Ascending aorta (tissue), 2 donors: ENCODE measurements at regions not wholly inside any gene's neighbourhood (a gene's known extent, or its start where the extent isn't known, plus 50 kb on each side); places are given as distances from the start of the nearest gene placed in this dataset.

Experiments used
- DNase-seq, 2 donors: peaks; one replicate each; pipeline ENCODE4 v3.0.0-alpha.2; 2019; ENCODE audit warnings: low spot score in 2 of 2
- H3K27ac ChIP-seq, 2 donors: fragments of 200-600 bp; sonication (generic); one replicate each; pipeline ENCODE4 v1.5.1; 2016 to 2017; ENCODE audit warnings: mild to moderate bottlenecking in 1 of 2
- H3K27me3 ChIP-seq: fragments of 200-600 bp; sonication (generic); one replicate; pipeline ENCODE4 v1.5.1; 2017
- H3K36me3 ChIP-seq, 2 donors: fragments of 200-600 bp; sonication (generic); one replicate each; pipeline ENCODE4 v1.5.1; 2016
- H3K4me1 ChIP-seq, 2 donors: fragments of 200-600 bp; sonication (generic); one replicate each; pipeline ENCODE4 v1.5.1; 2016 to 2017; ENCODE audit warnings: mild to moderate bottlenecking in 1 of 2
- H3K4me3 ChIP-seq, 2 donors: fragments of 200-600 bp; sonication (generic); one replicate each; pipeline ENCODE4 v1.5.1; 2016 to 2017; ENCODE audit warnings: mild to moderate bottlenecking in 1 of 2
- H3K9me3 ChIP-seq, 2 donors: fragments of 200-600 bp; sonication (generic); one replicate each; pipeline ENCODE4 v1.5.1; 2016
- CTCF ChIP-seq, 3 experiments: fragments of 200-600 bp in 2 of 3; fragments of 450-650 bp in 1 of 3; sonication (generic) in 2 of 3; IDR thresholded peaks; one replicate each; pipeline ENCODE4 v1.5.1; 2016 to 2019; ENCODE audit warnings: antibody characterized with exemption in 3 of 3, mild to moderate bottlenecking in 1 of 3, moderate library complexity in 1 of 3
- intact Hi-C: fragments of 100-400 bp; cut with DNase I; formaldehyde crosslinking; loops from one replicate; pipeline ENCODE4 v1.15.1; 2023

GRCh38 chr2:152874955-152875354 lies 156.5 kb downstream of the ARL6IP6 start:
- TF ChIP-seq CTCF (IDR thresholded peaks at IDR 0.05): no peak
- no peak for DNase-seq
- Histone ChIP-seq H3K27me3 (no peaks in the 10 kb centered on the region), H3K4me1 (no peaks in the 10 kb centered on the region), H3K36me3 (no peaks in the 10 kb centered on the region), H3K9me3 (no peaks in the 10 kb centered on the region), H3K27ac (no peak overlapping the region), H3K4me3 (no peak overlapping the region)
- intact Hi-C loops: no loop called here

GRCh38 chr2:152870239-152870638 lies 151.8 kb downstream of the ARL6IP6 start:
- TF ChIP-seq CTCF (IDR thresholded peaks at IDR 0.05): no peak
- no peaks in the 10 kb centered on the region for H3K27me3 ChIP-seq
- H3K27ac ChIP-seq: no peak overlapping the region

GRCh38 chr2:152867397-152867796 lies 149.0 kb downstream of the ARL6IP6 start:
- H3K27me3 ChIP-seq: no peaks in the 10 kb centered on the region
- H3K9me3 ChIP-seq: no peaks in the 10 kb centered on the region
- no peaks in the 10 kb centered on the region for H3K36me3 ChIP-seq
- H3K27ac ChIP-seq: no peak overlapping the region
- intact Hi-C loops: no loop called here
- TF ChIP-seq CTCF (IDR thresholded peaks at IDR 0.05): no peak
- DNase-seq: no peak
- H3K4me3 ChIP-seq: no peak overlapping the region
- no peaks in the 10 kb centered on the region for H3K4me1 ChIP-seq

More at GRCh38 chr2:152870239-152870638, 151.8 kb downstream of the ARL6IP6 start:
- no peaks in the 10 kb centered on the region for H3K4me1 ChIP-seq
- DNase-seq: no peak
- no peak overlapping the region for H3K4me3 ChIP-seq
- H3K36me3 ChIP-seq: no peaks in the 10 kb centered on the region
- intact Hi-C loops: no loop called here
- H3K9me3 ChIP-seq: no peaks in the 10 kb centered on the region

- Histone ChIP-seq H3K4me1 (no peaks in the 10 kb centered on the region), H3K36me3 (no peaks in the 10 kb centered on the region), H3K27ac (no peak overlapping the region), H3K4me3 (no peak overlapping the region), H3K27me3 (no peaks in the 10 kb centered on the region), H3K9me3 (no peaks in the 10 kb centered on the region)
- intact Hi-C loops: no loop called here
- TF ChIP-seq CTCF (IDR thresholded peaks at IDR 0.05): no peak
- no peak for DNase-seq
Measured at GRCh38 chr2:152864601-152865149, 146.3 kb downstream of the ARL6IP6 start.

GRCh38 chr2:152863826-152864225 lies 145.4 kb downstream of the ARL6IP6 start:
- DNase-seq: no peak
- Histone ChIP-seq H3K27ac (no peak overlapping the region), H3K36me3 (no peaks in the 10 kb centered on the region), H3K4me3 (no peak overlapping the region), H3K4me1 (no peaks in the 10 kb centered on the region), H3K27me3 (no peaks in the 10 kb centered on the region), H3K9me3 (no peaks in the 10 kb centered on the region)
- no peak for TF ChIP-seq CTCF (IDR thresholded peaks at IDR 0.05)
- intact Hi-C loops: no loop called here
